A673 (cell line): ENCODE measurements at regions not wholly inside any gene's neighbourhood (a gene's known extent, or its start where the extent isn't known, plus 50 kb on each side); places are given as distances from the start of the nearest gene placed in this dataset.

ENCODE experiments used
- BruUV-seq: library from RNA; stranded (reverse); fragments of 400-500 nt; replicated peaks from 2 replicates; lab custom pipeline; 2021; lab: Mats Ljungman, UMichigan
- CTCF ChIA-PET: fragments of 300-600 bp; sonication (Branson Sonifier 250); formaldehyde crosslinking; loops from one replicate; lab custom pipeline; 2022; ENCODE audit warnings: antibody characterized with exemption; lab: Charles Lee
- POLR2A ChIA-PET: fragments of 300-600 bp; sonication (Branson Sonifier 250); formaldehyde crosslinking; loops from one replicate; lab custom pipeline; 2022; ENCODE audit warnings: antibody characterized with exemption; ENCODE audit not compliant: low non-redundant PET; lab: Charles Lee
- DNase-seq: peaks from one replicate; pipeline ENCODE4 v3.0.0-alpha.2; 2015; ENCODE audit warnings: low spot score
- H3K27ac ChIP-seq: fragments of 200-600 bp; sonication (generic); 2 replicates; pipeline ENCODE4 v1.5.1; 2016; ENCODE audit warnings: mixed run types, low read depth, mild to moderate bottlenecking, mixed read lengths, antibody characterized with exemption, low read length; ENCODE audit not compliant: poor library complexity, severe bottlenecking
- H3K27me3 ChIP-seq: fragments of 200-600 bp; sonication (generic); replicated peaks from 2 replicates; pipeline ENCODE4 v1.6.1; 2017; ENCODE audit warnings: mixed run types, low read depth, mild to moderate bottlenecking, mixed read lengths, antibody characterized with exemption, low read length; ENCODE audit not compliant: insufficient read depth, poor library complexity
- H3K36me3 ChIP-seq: fragments of 200-600 bp; sonication (generic); 2 replicates; pipeline ENCODE4 v1.6.1; 2016; ENCODE audit warnings: mixed run types, mild to moderate bottlenecking, mixed read lengths, antibody characterized with exemption, low read length; ENCODE audit not compliant: insufficient read depth, poor library complexity, severe bottlenecking
- H3K4me1 ChIP-seq: fragments of 200-600 bp; sonication (generic); 2 replicates; pipeline ENCODE4 v1.6.1; 2017; ENCODE audit warnings: mixed run types, mild to moderate bottlenecking, mixed read lengths, antibody characterized with exemption, low read length; ENCODE audit not compliant: insufficient read depth, poor library complexity, severe bottlenecking
- H3K4me3 ChIP-seq: fragments of 200-600 bp; sonication (generic); 2 replicates; pipeline ENCODE4 v1.5.1; 2016; ENCODE audit warnings: low read depth, mixed run types, mild to moderate bottlenecking, mixed read lengths, low read length; ENCODE audit not compliant: poor library complexity, severe bottlenecking
- H3K9me3 ChIP-seq: fragments of 200-600 bp; sonication (generic); 2 replicates; pipeline ENCODE4 v1.6.1; 2016; ENCODE audit warnings: mixed run types, low read depth, mild to moderate bottlenecking, mixed read lengths, antibody characterized with exemption, low read length; ENCODE audit not compliant: poor library complexity, severe bottlenecking
- CTCF ChIP-seq: fragments of 300-800, 200-600 bp; sonication (generic); conservative IDR thresholded peaks from 2 replicates; pipeline ENCODE4 v1.5.1; 2017; ENCODE audit warnings: low read depth, mild to moderate bottlenecking, antibody characterized with exemption, low read length, moderate library complexity, mixed read lengths
- EZH2 ChIP-seq: fragments of 200-600 bp; sonication (generic); IDR thresholded peaks from 2 replicates; pipeline ENCODE4 v1.6.1; 2017; ENCODE audit warnings: borderline replicate concordance, low read depth, mild to moderate bottlenecking, mixed read lengths, antibody characterized with exemption, low read length; ENCODE audit not compliant: poor library complexity, severe bottlenecking
- intact Hi-C: fragments of 100-400 bp; cut with micrococcal nuclease; formaldehyde crosslinking; loops from one replicate; pipeline ENCODE4 v1.10.0; 2022; ENCODE audit not compliant: unreplicated experiment

GRCh38 chr1:184186167-184186566 lies 134.6 kb downstream of the TSEN15 start:
- Histone ChIP-seq H3K9me3 (no peaks in the 10 kb centered on the region), H3K36me3 (no peaks in the 10 kb centered on the region), H3K4me1 (peaks cover 3% of the 10 kb centered on the region), H3K27ac (no peak overlapping the region), H3K27me3 (no peaks in the 10 kb centered on the region), H3K4me3 (no peak overlapping the region)
- intact Hi-C loops, result no loop called here
- ChIA-PET CTCF (no interaction called here), POLR2A (no interaction called here)
- no TSS peak for BruUV-seq
- DNase-seq, result no peak
- TF ChIP-seq CTCF (no peak), EZH2 (no peak)

- POLR2A ChIA-PET, result no interaction called here
- no TSS peak for BruUV-seq
These were observed 135.6 kb downstream of the TSEN15 start for GRCh38 chr1:184187097-184187496.

GRCh38 chr1:184188037-184188436 lies 136.5 kb downstream of the TSEN15 start:
- intact Hi-C loops, result no loop called here

More at GRCh38 chr1:184187097-184187496, 135.6 kb downstream of the TSEN15 start:
- Histone ChIP-seq H3K36me3 (no peaks in the 10 kb centered on the region), H3K4me1 (peaks cover 3% of the 10 kb centered on the region), H3K9me3 (no peaks in the 10 kb centered on the region), H3K27ac (no peak overlapping the region), H3K27me3 (no peaks in the 10 kb centered on the region), H3K4me3 (no peak overlapping the region)
- DNase-seq, result no peak
- intact Hi-C loops, result no loop called here
- CTCF ChIA-PET, result no interaction called here
- no peak for TF ChIP-seq CTCF
- no peak for TF ChIP-seq EZH2

More at GRCh38 chr1:184188037-184188436, 136.5 kb downstream of the TSEN15 start:
- CTCF ChIA-PET, result no interaction called here
- no peak overlapping the region for H3K27ac ChIP-seq
- no TSS peak for BruUV-seq
- H3K27me3 ChIP-seq, result no peaks in the 10 kb centered on the region
- TF ChIP-seq CTCF, result no peak
- TF ChIP-seq EZH2, result no peak
- POLR2A ChIA-PET, result no interaction called here
- DNase-seq, result no peak
- H3K9me3 ChIP-seq, result no peaks in the 10 kb centered on the region
- H3K4me1 ChIP-seq, result peaks cover 3% of the 10 kb centered on the region
- no peaks in the 10 kb centered on the region for H3K36me3 ChIP-seq
- no peak overlapping the region for H3K4me3 ChIP-seq
